Kidney (tissue), 13 donors: ENCODE measurements at regions not wholly inside any gene's neighbourhood (a gene's known extent, or its start where the extent isn't known, plus 50 kb on each side); places are given as distances from the start of the nearest gene placed in this dataset.

Experiments used
- DNase-seq, 5 donors: peaks; one replicate each; pipeline ENCODE4 v3.0.0-alpha.2; 2013 to 2020
- FAIRE-seq: peaks from 2 replicates; lab custom pipeline; 2012; peaks lifted over from hg19 to GRCh38; lab: Jason Lieb, UNC
- H3K27ac ChIP-seq, 2 donors: one replicate each; pipeline ENCODE4 v1.7.0; 2013; ENCODE audit warnings: low read depth in 2 of 2, low read length in 2 of 2, inconsistent platforms in 1 of 2
- H3K27me3 ChIP-seq: one replicate; pipeline ENCODE4 v1.7.1; 2013; ENCODE audit warnings: low read length, inconsistent platforms; ENCODE audit not compliant: control insufficient read depth, insufficient read depth
- H3K36me3 ChIP-seq, 3 donors: one replicate each; pipeline versions ENCODE4 v1.7.0 to v1.7.1; 2013; ENCODE audit warnings: low read length in 3 of 3, control low read depth in 1 of 3, inconsistent platforms in 1 of 3; ENCODE audit not compliant: insufficient read depth in 3 of 3, control insufficient read depth in 2 of 3
- H3K4me1 ChIP-seq, 3 donors: one replicate each; pipeline versions ENCODE4 v1.7.0 to v1.7.1; 2013; ENCODE audit warnings: low read length in 3 of 3, inconsistent platforms in 1 of 3, low read depth in 1 of 3; ENCODE audit not compliant: control insufficient read depth in 2 of 3, insufficient read depth in 2 of 3
- H3K4me3 ChIP-seq, 3 donors: one replicate each; pipeline versions ENCODE4 v1.7.0 to v1.8.1; 2013; ENCODE audit warnings: low read length in 3 of 3, control low read depth in 1 of 3, inconsistent platforms in 1 of 3
- H3K9ac ChIP-seq, 3 donors: one replicate each; pipeline versions ENCODE4 v1.7.0 to v1.7.1; 2013; ENCODE audit warnings: low read length in 3 of 3, control low read depth in 1 of 3, inconsistent platforms in 1 of 3
- H3K9me3 ChIP-seq, 3 donors: one replicate each; pipeline versions ENCODE4 v1.7.0 to v1.7.1; 2013; ENCODE audit warnings: low read length in 3 of 3, control low read depth in 1 of 3, inconsistent platforms in 1 of 3; ENCODE audit not compliant: control insufficient read depth in 2 of 3, insufficient read depth in 1 of 3
- CTCF ChIP-seq: IDR thresholded peaks from 3 replicates; pipeline ENCODE4 v1.5.1; 2012; ENCODE audit warnings: mild to moderate bottlenecking, moderate library complexity, borderline replicate concordance; ENCODE audit not compliant: insufficient read depth; ENCODE audit errors: extremely low read depth
- intact Hi-C: fragments of 100-400 bp; cut with DNase I; formaldehyde crosslinking; loops from one replicate; pipeline ENCODE4 v1.11.1; 2022
- donor health status: control.
- donor health status: control.
- donor health status: control.
- donor health status: control.
- donor health status: control.
- donor health status: DM: yes; HTN: yes; CAD: no.
- donor health status: Normal renal cell carcinoma (clear cell type).

GRCh38 chr6:99178168-99178567 lies 171.3 kb downstream of the FAXC start:
- no peak for FAIRE-seq

GRCh38 chr6:99177736-99178135 lies 171.7 kb downstream of the FAXC start:
- H3K9me3 ChIP-seq = peaks cover 0 to 11% (median 0%) of the 10 kb centered on the region in 3 donors
- no peak overlapping the region for H3K4me3 ChIP-seq
- H3K36me3 ChIP-seq = no peaks in the 10 kb centered on the region
- intact Hi-C loops = no loop called here
- DNase-seq = no peak
- no peak overlapping the region for H3K9ac ChIP-seq
- no peak overlapping the region for H3K27ac ChIP-seq
- no peaks in the 10 kb centered on the region for H3K4me1 ChIP-seq
- H3K27me3 ChIP-seq = no peaks in the 10 kb centered on the region
- FAIRE-seq = no peak
- TF ChIP-seq CTCF = no peak

More at GRCh38 chr6:99178168-99178567, 171.3 kb downstream of the FAXC start:
- no peak for TF ChIP-seq CTCF
- Histone ChIP-seq H3K27me3 (no peaks in the 10 kb centered on the region), H3K27ac (no peak overlapping the region), H3K9me3 (peaks cover 0 to 11% (median 0%) of the 10 kb centered on the region in 3 donors), H3K4me1 (no peaks in the 10 kb centered on the region), H3K4me3 (no peak overlapping the region), H3K36me3 (no peaks in the 10 kb centered on the region), H3K9ac (no peak overlapping the region)
- peak in 1 of 5 donors; percentile 2 for DNase-seq
- intact Hi-C loops = no loop called here

- Histone ChIP-seq H3K9me3 (no peaks in the 10 kb centered on the region), H3K4me1 (no peaks in the 10 kb centered on the region), H3K27me3 (no peaks in the 10 kb centered on the region), H3K9ac (no peak overlapping the region), H3K36me3 (no peaks in the 10 kb centered on the region), H3K4me3 (no peak overlapping the region), H3K27ac (no peak overlapping the region)
- intact Hi-C loops = no loop called here
- FAIRE-seq (no peak), DNase-seq (no peak)
- no peak for TF ChIP-seq CTCF
These were observed 183.6 kb downstream of the FAXC start for GRCh38 chr6:99165838-99166237.

GRCh38 chr6:99152347-99152643 lies 197.2 kb downstream of the FAXC start:
- H3K9me3 ChIP-seq = no peaks in the 10 kb centered on the region

More at GRCh38 chr6:99152347-99152643, 197.2 kb downstream of the FAXC start:
- no peak for TF ChIP-seq CTCF
- DNase-seq = no peak
- no peak for FAIRE-seq
- H3K27ac ChIP-seq = no peak overlapping the region
- H3K4me3 ChIP-seq = no peak overlapping the region
- H3K36me3 ChIP-seq = no peaks in the 10 kb centered on the region
- no peaks in the 10 kb centered on the region for H3K4me1 ChIP-seq
- no peak overlapping the region for H3K9ac ChIP-seq
- intact Hi-C loops = no loop called here
- H3K27me3 ChIP-seq = no peaks in the 10 kb centered on the region
